DOHH2 (cell line): ENCODE measurements at regions not wholly inside any gene's neighbourhood (a gene's known extent, or its start where the extent isn't known, plus 50 kb on each side); places are given as distances from the start of the nearest gene placed in this dataset.
"Not testable (repeated sequence)": the region's sequence is repeated elsewhere in the genome, so short reads cannot be mapped to it uniquely, and the experiment has no call there.

ENCODE experiments used
- H3F3A ChIP-seq: fragments of 200-600 bp; sonication (generic), shearing (Covaris generic); 2 replicates; pipeline ENCODE4 v1.6.0; 2016; ENCODE audit warnings: antibody characterized with exemption, mild to moderate bottlenecking; ENCODE audit not compliant: control insufficient read depth, insufficient read depth
- H3K27ac ChIP-seq: fragments of 200-600 bp; sonication (generic); 2 replicates; pipeline ENCODE4 v1.5.1; 2014; ENCODE audit warnings: low read depth, mild to moderate bottlenecking, low read length, moderate library complexity
- H3K27me3 ChIP-seq: fragments of 200-600 bp; sonication (generic); 2 replicates; pipeline ENCODE4 v1.6.1; 2014; ENCODE audit warnings: mild to moderate bottlenecking, low read length, mixed read lengths; ENCODE audit not compliant: control insufficient read depth
- H3K36me3 ChIP-seq: fragments of 200-600 bp; sonication (generic); 2 replicates; pipeline ENCODE4 v1.6.1; 2014; ENCODE audit warnings: mild to moderate bottlenecking, low read length, moderate library complexity, mixed read lengths; ENCODE audit not compliant: control insufficient read depth
- H3K4me1 ChIP-seq: fragments of 200-600 bp; sonication (generic); 2 replicates; pipeline ENCODE4 v1.6.1; 2014; ENCODE audit warnings: mild to moderate bottlenecking, low read length, mixed read lengths; ENCODE audit not compliant: control insufficient read depth
- H3K4me2 ChIP-seq: fragments of 200-600 bp; sonication (generic); 2 replicates; pipeline ENCODE4 v1.6.0; 2014; ENCODE audit warnings: mild to moderate bottlenecking, low read length, moderate library complexity
- H3K4me3 ChIP-seq: fragments of 200-600 bp; sonication (generic); 2 replicates; pipeline ENCODE4 v1.5.1; 2014; ENCODE audit warnings: mild to moderate bottlenecking, low read length, mixed read lengths
- H3K79me2 ChIP-seq: fragments of 200-600 bp; sonication (generic); 2 replicates; pipeline ENCODE4 v1.6.1; 2014; ENCODE audit warnings: mild to moderate bottlenecking, low read length, mixed read lengths; ENCODE audit not compliant: control insufficient read depth
- H3K9me2 ChIP-seq: fragments of 200-600 bp; sonication (generic); replicated peaks from 2 replicates; pipeline ENCODE4 v1.6.1; 2014; ENCODE audit warnings: mild to moderate bottlenecking, low read length, mixed read lengths; ENCODE audit not compliant: control insufficient read depth
- H3K9me3 ChIP-seq: fragments of 200-600 bp; sonication (generic); 2 replicates; pipeline ENCODE4 v1.6.1; 2014; ENCODE audit warnings: antibody characterized with exemption, low read length, mixed read lengths; ENCODE audit not compliant: control insufficient read depth, insufficient read depth
- H4K20me1 ChIP-seq: fragments of 200-600 bp; sonication (generic); 2 replicates; pipeline ENCODE4 v1.6.0; 2014; ENCODE audit warnings: low read depth, mild to moderate bottlenecking, antibody characterized with exemption, low read length, moderate library complexity; ENCODE audit not compliant: control insufficient read depth, insufficient read depth
- EZH2phosphoT487 ChIP-seq: fragments of 200-600 bp; sonication (generic); IDR thresholded peaks from 2 replicates; pipeline ENCODE4 v1.6.1; 2017; ENCODE audit warnings: borderline replicate concordance, mild to moderate bottlenecking, antibody characterized with exemption, low read length, moderate library complexity, mixed read lengths
- TF ChIP-seq, protein P1 (sequence below): fragments of 200-600 bp; sonication (generic); IDR thresholded peaks from one replicate; pipeline ENCODE4 v1.5.1; 2014; ENCODE audit warnings: antibody characterized with exemption, mild to moderate bottlenecking, low read depth, low read length; ENCODE audit not compliant: poor library complexity, severe bottlenecking

GRCh38 chr14:101673873-101674272 lies 87.6 kb upstream of the PPP2R5C start:
- no peaks in the 10 kb centered on the region for H3K9me2 ChIP-seq
- no peaks in the 10 kb centered on the region for H3K36me3 ChIP-seq

GRCh38 chr14:101675835-101676234 lies 85.7 kb upstream of the PPP2R5C start:
- not testable (repeated sequence) for H3K79me2 ChIP-seq, H3K4me3 ChIP-seq, H3K27ac ChIP-seq, H3K9me2 ChIP-seq, H3K4me2 ChIP-seq, H3K9me3 ChIP-seq, H3K36me3 ChIP-seq, H3K4me1 ChIP-seq, H3K27me3 ChIP-seq, H4K20me1 ChIP-seq, H3F3A ChIP-seq

More at GRCh38 chr14:101673873-101674272, 87.6 kb upstream of the PPP2R5C start:
- H3K4me3 ChIP-seq = no peak overlapping the region
- no peaks in the 10 kb centered on the region for H3K9me3 ChIP-seq
- no peak overlapping the region for H3K4me2 ChIP-seq
- H3F3A ChIP-seq = no peaks in the 10 kb centered on the region
- peaks cover 5% of the 10 kb centered on the region; the same call in 1 of the 2 replicates for H3K27me3 ChIP-seq
- no peak for TF ChIP-seq EZH2phosphoT487
- TF ChIP-seq, protein P1, sequence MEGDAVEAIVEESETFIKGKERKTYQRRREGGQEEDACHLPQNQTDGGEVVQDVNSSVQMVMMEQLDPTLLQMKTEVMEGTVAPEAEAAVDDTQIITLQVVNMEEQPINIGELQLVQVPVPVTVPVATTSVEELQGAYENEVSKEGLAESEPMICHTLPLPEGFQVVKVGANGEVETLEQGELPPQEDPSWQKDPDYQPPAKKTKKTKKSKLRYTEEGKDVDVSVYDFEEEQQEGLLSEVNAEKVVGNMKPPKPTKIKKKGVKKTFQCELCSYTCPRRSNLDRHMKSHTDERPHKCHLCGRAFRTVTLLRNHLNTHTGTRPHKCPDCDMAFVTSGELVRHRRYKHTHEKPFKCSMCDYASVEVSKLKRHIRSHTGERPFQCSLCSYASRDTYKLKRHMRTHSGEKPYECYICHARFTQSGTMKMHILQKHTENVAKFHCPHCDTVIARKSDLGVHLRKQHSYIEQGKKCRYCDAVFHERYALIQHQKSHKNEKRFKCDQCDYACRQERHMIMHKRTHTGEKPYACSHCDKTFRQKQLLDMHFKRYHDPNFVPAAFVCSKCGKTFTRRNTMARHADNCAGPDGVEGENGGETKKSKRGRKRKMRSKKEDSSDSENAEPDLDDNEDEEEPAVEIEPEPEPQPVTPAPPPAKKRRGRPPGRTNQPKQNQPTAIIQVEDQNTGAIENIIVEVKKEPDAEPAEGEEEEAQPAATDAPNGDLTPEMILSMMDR = no peak
- no peaks in the 10 kb centered on the region for H4K20me1 ChIP-seq
- H3K79me2 ChIP-seq = no peaks in the 10 kb centered on the region
- no peak overlapping the region for H3K27ac ChIP-seq
- H3K4me1 ChIP-seq = no peaks in the 10 kb centered on the region

- not testable (repeated sequence) for H3K9me2 ChIP-seq, H3F3A ChIP-seq, H3K4me3 ChIP-seq, H3K27ac ChIP-seq, H3K4me2 ChIP-seq, H3K79me2 ChIP-seq, H3K9me3 ChIP-seq, H4K20me1 ChIP-seq, H3K27me3 ChIP-seq, H3K36me3 ChIP-seq, H3K4me1 ChIP-seq
Observed at GRCh38 chr14:101677912-101678327, 83.6 kb upstream of the PPP2R5C start.

- Histone ChIP-seq H3K79me2 (no peaks in the 10 kb centered on the region), H4K20me1 (no peaks in the 10 kb centered on the region), H3K9me2 (no peaks in the 10 kb centered on the region), H3K36me3 (no peaks in the 10 kb centered on the region), H3K27ac (no peak overlapping the region), H3F3A (no peaks in the 10 kb centered on the region), H3K9me3 (no peaks in the 10 kb centered on the region), H3K4me1 (no peaks in the 10 kb centered on the region), H3K27me3 (no peaks in the 10 kb centered on the region; the same call in 1 of the 2 replicates), H3K4me3 (no peak overlapping the region), H3K4me2 (no peak overlapping the region)
- TF ChIP-seq, protein P1 = no peak
- no peak for TF ChIP-seq EZH2phosphoT487
Observed at GRCh38 chr14:101681795-101682194, 79.7 kb upstream of the PPP2R5C start.
